Endothelial cell of hepatic sinusoid (primary cell): ENCODE measurements at regions not wholly inside any gene's neighbourhood (a gene's known extent, or its start where the extent isn't known, plus 50 kb on each side); places are given as distances from the start of the nearest gene placed in this dataset.

Experiments
- in situ Hi-C: cut with HindIII; loops from 2 replicates; pipeline ENCODE4 v1.10.0; 2017; ENCODE audit warnings: low sequenced_read_pairs

DNA sequence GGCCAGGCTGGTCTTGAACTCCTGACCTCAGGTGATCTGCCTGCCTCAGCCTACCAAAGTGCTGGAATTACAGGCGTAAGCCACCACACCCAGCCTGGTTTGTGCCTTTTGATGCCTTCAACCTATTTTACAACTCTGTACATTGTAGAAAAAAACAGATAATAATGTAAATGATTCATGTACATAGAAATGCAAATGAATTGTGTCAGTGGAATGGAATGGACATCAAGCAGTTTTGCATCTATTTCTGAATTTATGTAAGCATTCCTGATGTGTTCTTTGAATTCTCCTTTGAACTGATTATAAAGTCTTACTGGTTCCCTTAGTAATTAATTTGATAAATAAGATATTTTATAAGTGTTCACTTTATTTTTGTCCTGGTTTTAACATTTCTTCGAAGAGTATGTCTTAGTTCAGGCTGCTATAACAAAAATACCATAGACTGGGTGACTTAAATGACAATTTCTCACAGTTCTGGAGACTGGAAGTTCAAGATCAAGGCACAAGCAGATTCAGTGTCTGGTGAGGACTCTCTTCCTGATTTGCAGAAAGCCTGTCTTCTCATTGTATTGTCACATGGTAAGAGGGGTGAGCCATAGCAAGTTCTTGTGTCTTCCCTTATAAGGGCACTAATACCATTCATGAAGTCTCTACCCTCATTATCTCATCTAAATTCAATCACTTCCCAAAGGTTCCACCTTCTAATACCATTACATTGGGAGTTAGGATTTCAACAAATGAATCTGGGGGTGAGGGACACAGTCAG is 162.2 kb upstream of the S100G start:
- in situ Hi-C loops = no loop called here

DNA sequence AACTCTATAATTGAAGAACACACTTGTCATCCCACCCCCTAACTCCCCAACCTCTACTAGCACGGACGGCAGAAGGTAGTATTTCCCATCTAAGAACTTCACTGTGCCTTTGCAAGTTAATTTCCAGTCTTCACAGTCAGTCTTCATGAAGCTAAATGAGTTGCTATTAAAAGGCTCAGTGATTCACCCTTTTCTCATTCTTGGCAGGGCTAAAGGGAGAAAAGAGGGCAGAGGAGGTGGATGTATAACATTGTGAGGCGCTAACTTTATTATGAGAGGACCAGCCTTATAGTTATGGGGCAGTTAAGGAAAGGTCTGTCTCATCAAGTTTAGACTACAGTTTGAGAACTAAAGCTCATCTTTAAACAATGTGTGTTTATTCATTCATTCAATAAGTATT is 161.0 kb upstream of the S100G start:
- in situ Hi-C loops = no loop called here

DNA sequence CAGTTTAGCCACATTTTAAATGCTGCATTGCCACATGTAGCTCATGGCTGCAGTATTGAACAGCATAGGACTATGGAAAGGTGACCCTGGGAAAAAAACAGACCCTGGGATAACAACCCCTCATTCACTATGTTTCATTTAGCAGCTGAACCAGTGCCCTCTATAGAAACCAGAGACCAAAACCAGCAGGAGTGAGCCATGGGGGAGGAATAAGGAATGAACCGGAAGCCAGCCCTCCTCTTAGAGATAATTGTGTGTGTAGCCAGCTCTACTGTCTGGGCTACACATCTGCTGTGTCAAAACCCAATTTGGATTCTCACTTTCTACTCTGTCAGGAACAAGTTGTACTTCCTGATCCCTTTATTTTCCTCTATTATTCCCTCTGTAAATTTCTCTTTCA is 158.5 kb upstream of the S100G start:
- in situ Hi-C loops = no loop called here

DNA sequence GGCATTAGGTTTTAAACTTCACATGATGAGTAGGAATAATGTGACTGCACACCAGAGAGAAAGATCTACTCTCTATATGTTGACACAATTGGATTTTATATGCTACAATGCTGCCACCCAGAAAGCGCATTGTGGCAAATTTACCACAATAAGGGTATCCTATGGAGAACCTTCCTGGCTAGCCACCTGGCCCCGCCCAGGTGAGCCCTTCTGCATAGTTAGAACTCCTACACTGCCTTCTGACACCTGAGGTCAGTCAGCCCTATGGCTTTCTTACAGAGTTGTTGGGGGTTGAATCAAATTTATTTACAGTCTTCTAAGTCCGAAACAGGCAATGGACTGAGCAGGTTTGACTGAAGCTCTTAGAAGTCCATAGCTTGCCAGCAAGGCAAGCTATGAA is 153.8 kb upstream of the S100G start:
- in situ Hi-C loops = no loop called here

DNA sequence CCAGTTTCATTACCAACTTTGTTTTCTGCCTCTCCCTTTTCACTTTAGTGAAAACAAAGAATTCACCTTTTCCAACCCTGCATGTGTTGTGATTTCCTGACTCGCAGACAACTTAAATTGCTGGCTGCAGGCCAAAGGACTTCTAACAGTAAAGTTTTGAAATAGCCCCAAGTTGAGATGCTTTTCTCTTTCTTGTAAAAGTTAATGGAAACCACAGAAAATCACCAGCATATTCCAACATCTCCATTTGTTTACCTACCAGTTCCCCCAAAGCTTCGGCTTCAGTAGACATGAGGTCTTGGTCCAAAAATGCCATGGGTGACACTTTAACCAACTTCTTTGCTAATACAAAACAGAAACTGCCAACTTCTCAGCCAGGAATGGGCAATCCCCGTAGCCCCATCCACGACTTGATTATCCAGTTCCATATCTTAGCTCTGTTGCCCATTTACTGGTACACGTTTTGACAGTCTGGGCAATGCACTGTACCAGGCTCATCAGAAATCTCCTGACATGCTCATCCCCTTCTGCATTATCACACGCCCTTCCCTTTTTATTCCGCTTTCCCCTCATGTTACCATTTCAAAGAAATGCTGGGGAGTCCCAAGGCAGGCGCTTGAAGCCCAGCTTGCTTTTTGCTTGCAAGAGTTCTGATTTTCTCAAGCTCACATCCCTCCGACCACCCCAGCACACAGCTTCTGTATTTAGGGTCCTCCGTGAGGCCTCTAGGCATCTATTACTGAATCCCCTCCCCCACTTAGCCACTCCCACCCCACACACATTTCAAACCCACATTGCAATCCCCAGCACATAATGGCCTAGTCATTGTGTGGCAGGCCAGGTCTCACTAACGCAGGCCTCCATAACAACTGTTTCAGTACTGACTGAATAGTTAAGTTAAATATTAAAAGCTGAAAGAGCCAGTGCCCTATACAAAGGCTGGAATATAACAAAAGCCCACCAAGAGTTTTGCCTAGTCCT is 137.9 kb upstream of the S100G start:
- in situ Hi-C loops = loop anchor here (5.0 kb wide), 2 partner anchors 50 to 75 kb away; no protein-coding TSS in a partner anchor

DNA sequence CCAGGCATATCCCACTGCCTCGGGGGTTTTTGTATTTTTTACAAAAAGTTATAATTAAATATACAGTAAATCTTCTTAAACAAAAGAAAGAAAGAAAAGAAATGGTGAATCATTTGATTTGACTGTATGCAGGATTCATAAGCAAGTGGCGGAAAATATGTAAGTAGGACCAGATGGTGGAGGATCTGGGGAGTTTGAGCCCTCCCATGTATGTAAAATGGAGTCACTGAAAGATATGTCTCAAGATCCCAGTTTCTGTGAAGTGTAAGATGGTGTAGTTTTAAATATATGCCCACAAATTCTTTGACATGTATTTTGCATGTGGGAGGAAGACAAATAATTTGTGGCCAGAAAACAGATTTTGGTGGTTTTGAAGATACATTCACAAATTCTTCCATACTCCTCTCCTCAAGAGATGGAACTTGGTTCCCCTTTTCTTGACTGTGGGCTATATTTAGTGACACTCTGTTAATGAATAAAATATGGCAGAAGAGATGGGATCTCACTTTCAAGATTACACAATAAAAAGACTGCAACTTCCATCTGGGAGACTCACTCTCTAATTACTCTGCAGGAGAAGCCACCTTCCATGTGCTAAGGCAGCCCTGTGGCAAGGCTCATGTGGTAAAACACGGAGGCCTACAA is 133.6 kb upstream of the S100G start:
- in situ Hi-C loops = no loop called here

DNA sequence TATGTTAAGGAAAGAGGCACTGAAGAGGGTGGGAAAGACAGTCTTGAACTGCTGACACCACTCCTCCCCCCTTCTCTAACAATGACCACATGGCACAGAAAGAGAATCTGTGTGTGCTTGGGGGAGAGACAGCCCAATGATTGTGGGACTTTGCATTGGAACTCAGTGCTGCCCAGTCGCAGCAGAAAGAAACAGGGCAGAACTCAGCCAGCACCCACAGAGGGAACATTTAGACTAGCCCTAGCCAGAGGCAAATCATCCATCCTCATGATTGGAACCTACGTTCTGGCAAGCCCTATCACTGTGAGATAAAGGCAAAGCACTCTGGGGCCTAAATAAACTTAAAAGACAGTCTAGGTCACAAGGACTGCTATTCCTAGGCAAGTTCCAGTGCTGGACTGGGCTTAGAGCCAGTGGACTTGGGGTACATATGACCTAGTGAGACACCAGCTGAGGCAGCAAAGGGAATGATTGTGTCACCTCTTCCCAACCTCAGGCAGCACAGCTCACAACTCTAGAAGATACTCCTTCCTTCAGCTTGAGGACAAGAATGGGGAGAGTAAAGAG is 132.8 kb upstream of the S100G start:
- in situ Hi-C loops = no loop called here

DNA sequence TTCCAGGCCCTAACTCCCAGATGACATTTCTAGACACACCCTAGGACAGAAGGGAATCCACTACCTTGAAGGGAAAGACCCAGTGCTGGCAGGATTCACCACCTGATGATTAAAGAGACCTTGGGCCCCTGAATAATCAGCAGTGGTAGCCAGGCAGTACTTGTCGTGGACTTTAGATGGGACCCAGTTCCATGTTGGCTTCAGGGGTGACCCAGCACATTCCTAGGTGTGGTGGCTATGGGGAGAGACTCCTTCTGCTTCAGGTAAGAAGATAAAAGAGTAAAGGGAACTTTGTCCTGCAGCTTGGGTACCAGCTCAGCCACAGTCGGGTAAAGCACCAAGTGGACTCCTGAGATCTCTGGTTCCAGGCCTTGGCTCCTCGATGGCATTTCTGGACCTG is 131.8 kb upstream of the S100G start:
- in situ Hi-C loops = no loop called here

DNA sequence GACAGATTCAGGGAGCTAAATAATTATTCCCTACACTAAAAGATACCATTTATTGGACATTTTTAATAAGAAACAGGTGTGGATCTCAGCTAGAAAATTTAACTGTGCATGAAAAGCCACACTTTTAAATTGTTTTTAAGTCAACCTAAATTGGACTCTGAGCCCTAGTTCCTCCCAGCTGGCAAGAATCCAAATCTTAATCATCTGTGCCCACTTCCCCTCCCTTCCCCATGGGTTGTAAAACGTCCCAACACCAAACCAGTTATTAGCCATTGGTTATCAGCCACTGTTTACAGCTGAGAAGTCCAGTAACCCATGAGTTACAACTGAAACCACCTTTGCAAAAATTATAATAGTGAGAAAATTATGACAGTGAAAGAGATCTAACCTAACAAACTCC is 125.6 kb upstream of the S100G start:
- in situ Hi-C loops = no loop called here

DNA sequence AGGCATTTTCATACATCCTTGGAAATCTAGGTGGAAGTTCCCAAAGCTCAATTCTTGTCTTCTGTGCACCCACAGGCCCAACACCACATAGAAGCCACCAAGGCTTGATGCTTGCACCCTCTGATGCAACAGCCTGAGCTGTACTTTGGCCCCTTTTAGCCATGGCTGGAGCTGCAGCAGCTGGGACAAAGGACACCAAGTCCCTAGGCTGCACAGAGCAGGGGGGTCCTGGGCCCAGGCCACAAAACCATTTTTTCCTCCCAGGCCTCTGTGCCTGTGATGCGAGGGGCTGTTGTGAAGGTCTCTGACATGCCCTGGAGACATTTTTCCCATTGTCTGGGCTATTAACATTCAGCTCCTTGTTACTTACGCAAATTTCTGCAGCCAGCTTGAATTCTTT is 124.0 kb upstream of the S100G start:
- in situ Hi-C loops = no loop called here

DNA sequence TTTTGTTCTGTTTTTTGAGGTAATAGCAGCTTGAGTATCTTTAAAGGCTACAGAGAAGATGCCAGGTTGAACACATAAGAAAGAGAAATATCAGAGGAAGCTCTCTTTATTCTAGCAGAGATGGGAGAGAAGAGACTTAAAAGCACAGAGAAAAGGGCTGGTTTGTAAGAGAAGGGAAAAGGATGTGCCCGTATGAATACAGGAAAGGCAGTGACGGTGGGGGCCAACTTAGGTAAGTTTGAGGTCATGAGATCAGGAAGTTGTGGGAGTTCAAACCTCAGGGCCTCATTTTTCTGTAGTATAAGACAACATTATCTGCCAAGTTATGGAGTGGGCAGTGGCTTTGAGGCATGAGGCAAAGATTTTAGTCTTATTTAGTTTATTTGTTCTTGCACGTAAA is 121.3 kb upstream of the S100G start:
- in situ Hi-C loops = no loop called here
